GM12873 (cell line): ENCODE measurements at regions not wholly inside any gene's neighbourhood (a gene's known extent, or its start where the extent isn't known, plus 50 kb on each side); places are given as distances from the start of the nearest gene placed in this dataset.

Experiments
- TF ChIP-seq, protein P1 (sequence below): IDR thresholded peaks from 2 replicates; pipeline ENCODE4 v1.5.1; 2012; ENCODE audit warnings: low read depth, mild to moderate bottlenecking, moderate library complexity, low read length, control low read depth; ENCODE audit not compliant: insufficient read depth; ENCODE audit errors: missing control alignments

DNA sequence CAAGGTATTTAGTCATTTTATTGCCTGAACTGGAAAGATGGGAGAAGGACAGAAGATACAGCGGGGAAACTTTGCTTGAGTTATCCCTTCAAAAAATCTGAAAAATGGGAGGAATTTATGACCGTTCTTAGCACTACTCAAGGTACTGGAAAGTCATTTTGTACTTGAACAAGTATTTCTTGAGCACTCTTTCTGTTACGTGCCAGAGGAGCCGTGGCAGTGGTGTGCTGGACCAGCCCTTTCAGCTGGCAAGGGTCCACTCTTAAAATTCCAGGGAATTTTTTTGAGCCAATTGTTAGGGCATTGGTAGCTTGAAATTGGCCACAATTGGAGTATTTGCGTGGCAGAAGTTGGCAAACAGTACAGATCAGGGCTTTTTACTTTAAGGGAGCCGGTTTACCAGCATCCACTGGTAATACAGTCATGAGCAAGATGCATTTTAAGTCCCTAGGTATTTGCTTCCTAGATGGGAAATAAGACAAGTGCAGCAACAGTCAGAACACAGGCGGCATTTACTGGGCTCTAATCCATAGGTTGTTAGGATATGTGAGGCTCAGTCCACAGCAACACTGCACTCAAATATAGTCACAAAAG, 145.9 kb upstream of the ST8SIA2 start:
- TF ChIP-seq, protein P1, sequence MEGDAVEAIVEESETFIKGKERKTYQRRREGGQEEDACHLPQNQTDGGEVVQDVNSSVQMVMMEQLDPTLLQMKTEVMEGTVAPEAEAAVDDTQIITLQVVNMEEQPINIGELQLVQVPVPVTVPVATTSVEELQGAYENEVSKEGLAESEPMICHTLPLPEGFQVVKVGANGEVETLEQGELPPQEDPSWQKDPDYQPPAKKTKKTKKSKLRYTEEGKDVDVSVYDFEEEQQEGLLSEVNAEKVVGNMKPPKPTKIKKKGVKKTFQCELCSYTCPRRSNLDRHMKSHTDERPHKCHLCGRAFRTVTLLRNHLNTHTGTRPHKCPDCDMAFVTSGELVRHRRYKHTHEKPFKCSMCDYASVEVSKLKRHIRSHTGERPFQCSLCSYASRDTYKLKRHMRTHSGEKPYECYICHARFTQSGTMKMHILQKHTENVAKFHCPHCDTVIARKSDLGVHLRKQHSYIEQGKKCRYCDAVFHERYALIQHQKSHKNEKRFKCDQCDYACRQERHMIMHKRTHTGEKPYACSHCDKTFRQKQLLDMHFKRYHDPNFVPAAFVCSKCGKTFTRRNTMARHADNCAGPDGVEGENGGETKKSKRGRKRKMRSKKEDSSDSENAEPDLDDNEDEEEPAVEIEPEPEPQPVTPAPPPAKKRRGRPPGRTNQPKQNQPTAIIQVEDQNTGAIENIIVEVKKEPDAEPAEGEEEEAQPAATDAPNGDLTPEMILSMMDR = no peak

DNA sequence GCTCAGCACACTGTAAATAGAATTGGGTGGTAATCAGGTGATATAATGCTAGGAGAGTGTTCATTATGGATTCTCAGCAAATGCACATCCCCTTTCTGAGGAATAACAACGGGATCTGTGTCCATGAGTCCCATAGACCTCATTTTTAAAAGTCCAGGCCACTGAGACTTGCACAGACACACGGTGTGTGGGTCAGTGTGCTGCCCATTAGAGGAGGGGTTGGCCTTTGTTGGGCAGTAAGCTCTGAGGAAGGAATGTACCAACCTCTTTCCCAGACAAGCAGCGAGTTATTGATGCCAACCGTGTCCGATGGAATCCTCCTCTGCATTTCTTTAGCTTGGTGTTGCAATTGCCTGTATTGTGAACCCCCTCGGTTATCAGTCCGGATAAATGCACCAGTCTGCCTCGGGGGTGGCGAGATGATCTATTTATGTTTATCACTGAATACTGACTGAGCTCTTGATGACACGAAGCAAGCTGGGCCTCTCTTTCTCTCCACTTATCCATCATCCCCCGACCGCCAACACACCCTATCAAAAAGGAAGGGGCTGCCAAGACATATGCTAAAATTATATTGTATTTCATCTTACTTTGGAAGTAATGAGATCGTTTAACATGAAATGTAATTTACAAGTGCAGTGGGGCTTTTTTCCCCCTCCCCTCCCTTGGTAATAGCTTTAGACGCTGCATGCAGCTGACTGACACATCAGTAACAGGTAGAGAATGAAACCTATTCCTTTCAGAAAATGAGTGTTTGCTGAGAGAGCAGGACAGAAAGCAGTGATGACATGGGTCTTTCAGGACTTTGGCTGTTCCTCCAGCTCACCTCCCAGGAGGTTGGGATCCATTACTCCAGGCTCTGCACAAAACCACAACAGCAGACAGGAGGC, 126.6 kb upstream of the ST8SIA2 start:
- TF ChIP-seq, protein P1 = no peak

DNA sequence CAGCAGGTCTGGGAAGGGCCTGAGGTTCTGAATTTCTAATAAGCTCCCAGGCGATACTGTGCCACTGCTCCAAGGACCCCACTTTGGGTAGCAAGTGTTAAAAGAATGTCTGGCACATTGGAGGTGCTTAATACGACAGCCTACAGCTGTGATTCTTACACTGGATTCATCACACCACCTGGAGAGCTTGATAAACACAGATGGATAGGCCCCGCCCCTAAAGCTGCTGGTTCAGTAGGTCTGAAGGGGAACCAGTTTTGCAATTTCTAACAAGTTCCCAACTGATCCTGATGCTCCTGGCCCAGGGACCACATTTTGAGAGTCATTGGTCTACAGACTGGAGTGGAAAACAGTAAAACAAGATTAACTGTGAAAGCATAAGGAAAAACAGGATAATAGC, 124.8 kb upstream of the ST8SIA2 start:
- TF ChIP-seq, protein P1 = no peak

DNA sequence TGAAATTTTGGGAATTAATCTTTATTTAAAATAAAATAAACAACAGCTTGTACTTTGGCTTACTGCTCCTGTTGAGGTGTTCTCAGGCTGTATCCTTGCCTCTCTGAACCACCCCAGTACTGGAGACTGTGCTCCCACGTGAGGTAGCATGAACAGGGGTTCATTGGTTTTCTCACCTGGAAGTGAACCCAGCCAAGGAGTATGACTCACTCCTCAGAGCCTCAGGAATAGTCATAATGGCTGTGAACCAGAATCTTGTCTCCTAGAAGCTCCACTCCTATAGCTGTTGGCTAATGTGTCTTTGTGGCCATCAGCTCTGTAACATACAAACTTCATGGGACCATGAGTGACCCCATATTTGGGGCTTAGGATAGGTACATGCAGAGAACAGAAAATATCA, 122.5 kb upstream of the ST8SIA2 start:
- TF ChIP-seq, protein P1 = no peak

DNA sequence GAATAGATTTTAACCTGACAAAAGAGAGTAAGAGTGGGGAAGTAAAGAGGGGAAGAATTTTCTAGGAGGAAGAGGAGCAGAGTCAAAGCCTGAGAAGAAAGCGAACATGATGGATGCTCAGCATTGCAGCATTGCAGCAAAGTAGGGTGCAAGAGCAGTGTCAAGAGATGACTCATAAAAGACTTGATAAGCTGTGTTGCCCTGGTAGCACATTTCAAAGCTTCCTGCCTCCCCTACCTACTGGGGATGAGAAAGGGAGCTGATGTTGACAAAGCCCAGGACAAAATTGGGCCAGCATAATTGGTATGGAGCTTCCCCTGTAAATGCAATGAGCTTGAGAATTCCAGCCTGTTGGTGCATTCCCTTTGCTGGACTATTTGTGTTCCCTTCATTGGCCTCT, 121.6 kb upstream of the ST8SIA2 start:
- TF ChIP-seq, protein P1 = no peak

DNA sequence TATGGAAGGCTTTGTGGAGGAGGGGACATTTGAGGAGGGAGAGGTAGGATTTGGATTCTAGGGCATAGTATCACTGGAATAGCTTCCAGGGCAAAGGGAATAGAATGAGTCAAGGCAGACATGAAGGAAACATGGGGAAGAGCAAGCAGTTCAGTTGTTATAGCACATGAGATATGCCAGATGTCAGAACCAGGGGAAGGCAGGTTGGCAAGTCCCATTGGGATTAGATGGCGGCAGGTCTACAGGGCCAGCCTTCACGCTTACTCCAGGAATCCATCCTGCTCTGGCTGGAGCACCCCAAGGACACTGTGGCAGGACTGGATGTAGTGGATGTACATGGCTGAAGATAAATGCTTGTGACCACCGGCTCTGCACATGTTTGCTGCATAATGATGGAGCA, 120.4 kb upstream of the ST8SIA2 start:
- TF ChIP-seq, protein P1 = no peak

DNA sequence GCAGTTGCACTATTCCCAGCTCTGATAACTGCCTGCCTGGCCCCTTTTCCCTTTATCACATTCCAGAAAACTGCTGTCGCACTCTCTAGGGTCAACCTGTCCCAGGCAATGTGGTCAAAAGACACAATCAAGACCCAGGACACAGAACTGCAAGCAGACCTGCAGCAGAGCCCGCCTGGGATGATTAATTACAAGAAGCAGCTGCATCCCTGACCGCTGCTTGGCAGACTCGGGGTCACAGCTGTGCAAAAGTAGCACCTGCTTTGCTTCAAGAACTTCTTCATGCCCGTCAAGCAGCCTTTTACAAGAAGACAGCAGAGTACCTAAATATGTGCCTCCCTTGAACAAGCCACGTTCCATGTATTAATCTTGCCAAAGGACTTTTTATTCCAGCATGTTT, 120.0 kb upstream of the ST8SIA2 start:
- TF ChIP-seq, protein P1 = no peak
